NCI-H748 (cell line): ENCODE measurements at regions not wholly inside any gene's neighbourhood (a gene's known extent, or its start where the extent isn't known, plus 50 kb on each side); places are given as distances from the start of the nearest gene placed in this dataset.
"Not testable (repeated sequence)": the region's sequence is repeated elsewhere in the genome, so short reads cannot be mapped to it uniquely, and the experiment has no call there.

Source experiments
- DNase-seq: peaks from one replicate; lab custom pipeline; 2025; ENCODE audit not compliant: unreplicated experiment; lab: John Stamatoyannopoulos, UW

- no peak for DNase-seq
These were observed 177.6 kb downstream of the STK31 start for GRCh38 chr7:23887660-23888059.

- no peak for DNase-seq
These were observed 178.9 kb downstream of the STK31 start for GRCh38 chr7:23888958-23889357.

- DNase-seq = no peak
These were observed 179.5 kb downstream of the STK31 start for GRCh38 chr7:23889566-23889965.

GRCh38 chr7:23892019-23892418 is 182.0 kb downstream of the STK31 start:
- DNase-seq = no peak

- no peak for DNase-seq
These were observed 183.3 kb downstream of the STK31 start for GRCh38 chr7:23893176-23893941.

GRCh38 chr7:23893942-23894891 is 184.2 kb downstream of the STK31 start:
- DNase-seq = no peak

- no peak for DNase-seq
These were observed 185.0 kb downstream of the STK31 start for GRCh38 chr7:23894892-23895569.

GRCh38 chr7:23895666-23896096 is 185.7 kb downstream of the STK31 start:
- DNase-seq = no peak

GRCh38 chr7:23898619-23899018 is 188.6 kb downstream of the STK31 start:
- DNase-seq = no peak

- not testable (repeated sequence) for DNase-seq
These were observed 194.9 kb downstream of the STK31 start for GRCh38 chr7:23904901-23905300.

- DNase-seq = no peak
These were observed 197.0 kb downstream of the STK31 start for GRCh38 chr7:23907012-23907411.

GRCh38 chr7:23909426-23909825 is 199.4 kb downstream of the STK31 start:
- no peak for DNase-seq

GRCh38 chr7:23912065-23912464 is 202.0 kb downstream of the STK31 start:
- DNase-seq = no peak

GRCh38 chr7:23913016-23913415 is 203.0 kb downstream of the STK31 start:
- no peak for DNase-seq

GRCh38 chr7:23915236-23915635 is 205.2 kb downstream of the STK31 start:
- DNase-seq = no peak

GRCh38 chr7:23918286-23918685 is 208.3 kb downstream of the STK31 start:
- no peak for DNase-seq

GRCh38 chr7:23918856-23919255 is 208.8 kb downstream of the STK31 start:
- DNase-seq = no peak

- DNase-seq = peak; percentile 89
These were observed 215.1 kb downstream of the STK31 start for GRCh38 chr7:23925088-23925487.

- no peak for DNase-seq
These were observed 217.8 kb downstream of the STK31 start for GRCh38 chr7:23927709-23928417.

GRCh38 chr7:23928418-23928775 is 218.4 kb downstream of the STK31 start:
- no peak for DNase-seq

- DNase-seq = peak; percentile 47
These were observed 220.3 kb downstream of the STK31 start for GRCh38 chr7:23930312-23930711.
